Astrocyte (in vitro differentiated cells and primary cell): ENCODE measurements at regions not wholly inside any gene's neighbourhood (a gene's known extent, or its start where the extent isn't known, plus 50 kb on each side); places are given as distances from the start of the nearest gene placed in this dataset.

Experiments used
- DNase-seq: peaks from one replicate; pipeline ENCODE4 v3.0.0-alpha.2; 2010; ENCODE audit warnings: low read depth
- FAIRE-seq: peaks from 2 replicates; lab custom pipeline; 2011; peaks lifted over from hg19 to GRCh38; lab: Jason Lieb, UNC
- H2AFZ ChIP-seq: 2 replicates; pipeline ENCODE4 v1.6.0; 2012; ENCODE audit warnings: low read depth, low read length, inconsistent platforms
- H3K27ac ChIP-seq: 2 replicates; pipeline ENCODE4 v1.5.1; 2011; ENCODE audit warnings: low read depth, low read length, inconsistent platforms
- H3K27me3 ChIP-seq: 2 replicates; pipeline ENCODE4 v1.6.0; 2011; ENCODE audit warnings: low read length, inconsistent platforms; ENCODE audit not compliant: insufficient read depth
- H3K36me3 ChIP-seq: 2 replicates; pipeline ENCODE4 v1.5.1; 2011; ENCODE audit warnings: low read length, inconsistent platforms; ENCODE audit not compliant: insufficient read depth
- H3K4me1 ChIP-seq: 2 replicates; pipeline ENCODE4 v1.5.1; 2011; ENCODE audit warnings: low read length, inconsistent platforms; ENCODE audit not compliant: insufficient read depth
- H3K4me2 ChIP-seq: 2 replicates; pipeline ENCODE4 v1.6.0; 2012; ENCODE audit warnings: low read length, inconsistent platforms
- H3K4me3 ChIP-seq: 2 replicates; pipeline ENCODE4 v1.5.1; 2011; ENCODE audit warnings: low read depth, mild to moderate bottlenecking, low read length, inconsistent platforms; ENCODE audit not compliant: insufficient read depth
- H3K79me2 ChIP-seq: 2 replicates; pipeline ENCODE4 v1.6.0; 2012; ENCODE audit warnings: mild to moderate bottlenecking, low read length, inconsistent platforms; ENCODE audit not compliant: insufficient read depth
- H3K9ac ChIP-seq: 2 replicates; pipeline ENCODE4 v1.6.0; 2012; ENCODE audit warnings: mild to moderate bottlenecking, low read length, inconsistent platforms
- H3K9me3 ChIP-seq: 2 replicates; pipeline ENCODE4 v1.5.1; 2012; ENCODE audit warnings: low read depth, mild to moderate bottlenecking, low read length, inconsistent platforms; ENCODE audit not compliant: insufficient read depth
- H4K20me1 ChIP-seq: 2 replicates; pipeline ENCODE4 v1.6.0; 2012; ENCODE audit warnings: low read length, inconsistent platforms; ENCODE audit not compliant: insufficient read depth
- H3K27ac Mint-ChIP-seq: one replicate; pipeline ENCODE4 v1.8.0; 2021; ENCODE audit warnings: mild to moderate bottlenecking, mixed read lengths; ENCODE audit not compliant: unreplicated experiment
- H3K27me3 Mint-ChIP-seq: one replicate; pipeline ENCODE4 v1.8.0; 2021; ENCODE audit warnings: low read depth, mixed read lengths; ENCODE audit not compliant: unreplicated experiment
- H3K36me3 Mint-ChIP-seq: one replicate; pipeline ENCODE4 v1.8.0; 2021; ENCODE audit warnings: low read depth, mixed read lengths; ENCODE audit not compliant: unreplicated experiment
- H3K4me1 Mint-ChIP-seq: one replicate; pipeline ENCODE4 v1.8.0; 2021; ENCODE audit warnings: low read depth, mixed read lengths; ENCODE audit not compliant: unreplicated experiment
- H3K4me3 Mint-ChIP-seq: one replicate; pipeline ENCODE4 v1.8.0; 2021; ENCODE audit warnings: mild to moderate bottlenecking, moderate library complexity, mixed read lengths; ENCODE audit not compliant: unreplicated experiment
- H3K9me3 Mint-ChIP-seq: one replicate; pipeline ENCODE4 v1.8.0; 2021; ENCODE audit warnings: mild to moderate bottlenecking, mixed read lengths; ENCODE audit not compliant: unreplicated experiment
- EZH2 ChIP-seq: IDR thresholded peaks from 2 replicates; pipeline ENCODE4 v1.6.1; 2012; ENCODE audit warnings: mild to moderate bottlenecking, low read length, inconsistent platforms; ENCODE audit not compliant: insufficient read depth
- TF ChIP-seq, protein P1 (sequence below): IDR thresholded peaks from 2 replicates; pipeline ENCODE4 v1.5.1; 2011; ENCODE audit warnings: low read depth, mild to moderate bottlenecking, inconsistent platforms, low read length, moderate library complexity; ENCODE audit not compliant: insufficient read depth

DNA sequence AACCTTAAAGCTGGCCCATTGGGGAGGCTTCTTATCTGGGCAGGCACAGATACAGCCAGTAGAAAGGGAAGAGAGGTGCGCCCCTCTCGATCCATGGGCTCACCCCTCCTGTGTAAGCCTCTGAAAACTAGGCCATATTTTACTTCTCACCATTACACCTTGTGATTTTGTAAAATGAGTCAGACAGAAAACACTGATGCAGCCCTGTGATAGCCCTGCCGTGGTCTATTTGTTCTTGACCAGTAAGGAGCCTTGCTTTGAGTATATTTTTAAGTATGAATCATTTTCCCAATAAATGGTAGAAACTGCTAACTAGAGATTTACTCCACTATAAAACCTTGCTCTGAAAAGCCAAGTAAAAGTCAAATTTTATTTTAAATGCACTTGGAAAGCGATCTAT lies 329.8 kb upstream of the MBL2 start:
- Mint-ChIP-seq H3K36me3 (no peaks in the 10 kb centered on the region), H3K27ac (no peak overlapping the region), H3K4me3 (no peak overlapping the region), H3K9me3 (no peaks in the 10 kb centered on the region), H3K4me1 (no peaks in the 10 kb centered on the region), H3K27me3 (no peaks in the 10 kb centered on the region)
- Histone ChIP-seq H3K9me3 (no peaks in the 10 kb centered on the region), H3K79me2 (no peaks in the 10 kb centered on the region), H3K4me2 (no peak overlapping the region), H4K20me1 (no peaks in the 10 kb centered on the region), H3K27ac (no peak overlapping the region), H3K4me1 (no peaks in the 10 kb centered on the region), H3K4me3 (no peak overlapping the region), H3K27me3 (no peaks in the 10 kb centered on the region), H2AFZ (no peak overlapping the region), H3K36me3 (no peaks in the 10 kb centered on the region), H3K9ac (no peak overlapping the region)
- no peak for DNase-seq
- FAIRE-seq: no peak
- TF ChIP-seq EZH2: no peak
- TF ChIP-seq, protein P1, sequence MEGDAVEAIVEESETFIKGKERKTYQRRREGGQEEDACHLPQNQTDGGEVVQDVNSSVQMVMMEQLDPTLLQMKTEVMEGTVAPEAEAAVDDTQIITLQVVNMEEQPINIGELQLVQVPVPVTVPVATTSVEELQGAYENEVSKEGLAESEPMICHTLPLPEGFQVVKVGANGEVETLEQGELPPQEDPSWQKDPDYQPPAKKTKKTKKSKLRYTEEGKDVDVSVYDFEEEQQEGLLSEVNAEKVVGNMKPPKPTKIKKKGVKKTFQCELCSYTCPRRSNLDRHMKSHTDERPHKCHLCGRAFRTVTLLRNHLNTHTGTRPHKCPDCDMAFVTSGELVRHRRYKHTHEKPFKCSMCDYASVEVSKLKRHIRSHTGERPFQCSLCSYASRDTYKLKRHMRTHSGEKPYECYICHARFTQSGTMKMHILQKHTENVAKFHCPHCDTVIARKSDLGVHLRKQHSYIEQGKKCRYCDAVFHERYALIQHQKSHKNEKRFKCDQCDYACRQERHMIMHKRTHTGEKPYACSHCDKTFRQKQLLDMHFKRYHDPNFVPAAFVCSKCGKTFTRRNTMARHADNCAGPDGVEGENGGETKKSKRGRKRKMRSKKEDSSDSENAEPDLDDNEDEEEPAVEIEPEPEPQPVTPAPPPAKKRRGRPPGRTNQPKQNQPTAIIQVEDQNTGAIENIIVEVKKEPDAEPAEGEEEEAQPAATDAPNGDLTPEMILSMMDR: no peak

DNA sequence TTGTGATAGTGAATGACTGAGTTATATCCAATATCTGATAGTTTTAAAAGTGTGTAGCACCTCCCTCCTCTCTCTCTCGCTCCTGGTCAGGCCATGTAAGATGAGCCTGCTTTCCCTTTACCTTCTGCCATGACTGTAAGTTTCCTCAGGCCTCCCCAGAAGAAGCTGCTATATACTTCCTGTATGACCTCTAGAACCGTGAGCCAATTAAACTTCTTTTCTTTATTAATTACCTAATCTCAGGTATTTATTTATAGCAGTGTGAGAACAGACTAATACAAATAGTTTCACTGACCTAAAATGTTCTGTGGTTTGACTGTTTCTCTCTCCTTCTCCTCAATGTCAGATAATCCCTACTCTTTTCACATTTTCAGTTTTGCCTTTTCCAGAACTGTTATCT lies 321.3 kb upstream of the MBL2 start:
- H3K4me1 ChIP-seq: no peaks in the 10 kb centered on the region
- H3K79me2 ChIP-seq: no peaks in the 10 kb centered on the region
- no peak overlapping the region for H3K27ac ChIP-seq
- H4K20me1 ChIP-seq: no peaks in the 10 kb centered on the region
- no peak overlapping the region for H3K4me2 ChIP-seq
- Mint-ChIP-seq H3K27me3 (no peaks in the 10 kb centered on the region), H3K9me3 (peaks cover 2% of the 10 kb centered on the region), H3K36me3 (no peaks in the 10 kb centered on the region), H3K4me1 (no peaks in the 10 kb centered on the region), H3K27ac (no peak overlapping the region), H3K4me3 (no peak overlapping the region)
- TF ChIP-seq, protein P1: no peak
- TF ChIP-seq EZH2: no peak
- no peak for DNase-seq
- no peaks in the 10 kb centered on the region for H3K27me3 ChIP-seq
- H3K36me3 ChIP-seq: no peaks in the 10 kb centered on the region
- no peak for FAIRE-seq
- no peak overlapping the region for H2AFZ ChIP-seq
- H3K9ac ChIP-seq: no peak overlapping the region
- no peak overlapping the region for H3K4me3 ChIP-seq
- no peaks in the 10 kb centered on the region for H3K9me3 ChIP-seq

DNA sequence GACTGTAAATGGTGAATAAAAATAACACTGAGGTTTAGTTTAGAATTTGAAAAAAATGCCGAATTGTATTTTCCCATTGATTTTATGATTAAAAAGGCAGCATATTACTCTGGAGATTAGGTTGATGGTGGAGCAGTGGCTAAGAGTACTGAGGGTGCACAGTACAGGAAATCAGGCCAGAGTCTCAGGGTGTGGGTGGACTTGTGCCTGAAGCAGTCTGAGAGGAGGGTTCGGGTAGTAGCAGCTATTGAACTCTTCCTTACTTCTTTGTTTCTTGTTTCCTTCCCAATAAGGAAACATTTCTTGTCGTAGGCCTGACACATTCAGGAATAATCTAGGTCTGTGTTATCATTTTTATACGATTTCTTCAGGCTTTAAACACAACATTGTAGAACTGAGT lies 319.0 kb upstream of the MBL2 start:
- Histone ChIP-seq H2AFZ (no peak overlapping the region), H3K79me2 (no peaks in the 10 kb centered on the region), H3K36me3 (no peaks in the 10 kb centered on the region), H3K4me1 (no peaks in the 10 kb centered on the region), H3K27ac (no peak overlapping the region), H3K9me3 (no peaks in the 10 kb centered on the region), H3K4me3 (no peak overlapping the region), H3K27me3 (no peaks in the 10 kb centered on the region), H3K9ac (no peak overlapping the region), H4K20me1 (no peaks in the 10 kb centered on the region), H3K4me2 (no peak overlapping the region)
- DNase-seq: no peak
- Mint-ChIP-seq H3K9me3 (no peaks in the 10 kb centered on the region), H3K27me3 (no peaks in the 10 kb centered on the region), H3K36me3 (no peaks in the 10 kb centered on the region), H3K4me3 (no peak overlapping the region), H3K4me1 (no peaks in the 10 kb centered on the region), H3K27ac (no peak overlapping the region)
- FAIRE-seq: no peak
- TF ChIP-seq, protein P1: no peak
- no peak for TF ChIP-seq EZH2
